Epithelial cell of esophagus (primary cell): ENCODE measurements at regions not wholly inside any gene's neighbourhood (a gene's known extent, or its start where the extent isn't known, plus 50 kb on each side); places are given as distances from the start of the nearest gene placed in this dataset.

Experiments used
- DNase-seq: peaks from one replicate; pipeline ENCODE4 v3.0.0; 2010; ENCODE audit warnings: low read depth
- H3K4me3 ChIP-seq: 2 replicates; pipeline ENCODE4 v1.5.1; 2011; ENCODE audit warnings: mild to moderate bottlenecking, low read length, control low read depth
- CTCF ChIP-seq: IDR thresholded peaks from 2 replicates; pipeline ENCODE4 v1.5.1; 2011; ENCODE audit warnings: low read depth, mild to moderate bottlenecking, low read length, control low read depth, inconsistent platforms; ENCODE audit not compliant: insufficient read depth; ENCODE audit errors: missing control alignments

- TF ChIP-seq CTCF, result no peak
- DNase-seq, result no peak
- H3K4me3 ChIP-seq, result no peak overlapping the region
Measured at GRCh38 chr20:22438346-22438745, 146.0 kb downstream of the FOXA2 start.

DNA sequence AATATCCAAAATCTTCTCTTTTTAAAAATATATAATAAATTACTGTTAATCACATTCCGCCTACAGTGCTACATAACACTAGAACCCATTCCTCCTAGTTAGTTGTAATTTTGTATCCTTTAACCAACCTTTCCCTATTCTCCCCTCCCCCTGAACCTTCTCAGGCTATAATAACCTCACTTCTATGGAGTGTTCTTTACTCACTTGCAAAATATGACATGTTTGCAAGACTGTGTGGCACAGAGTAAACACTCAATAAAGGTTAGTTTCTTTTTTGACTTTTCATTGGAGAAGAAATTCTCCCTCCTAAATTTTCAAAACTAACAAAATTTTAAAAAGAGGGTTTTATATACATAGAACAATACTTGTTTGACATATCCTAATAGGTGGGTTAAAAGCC lies 147.0 kb downstream of the FOXA2 start:
- TF ChIP-seq CTCF, result no peak
- no peak overlapping the region for H3K4me3 ChIP-seq
- DNase-seq, result no peak

DNA sequence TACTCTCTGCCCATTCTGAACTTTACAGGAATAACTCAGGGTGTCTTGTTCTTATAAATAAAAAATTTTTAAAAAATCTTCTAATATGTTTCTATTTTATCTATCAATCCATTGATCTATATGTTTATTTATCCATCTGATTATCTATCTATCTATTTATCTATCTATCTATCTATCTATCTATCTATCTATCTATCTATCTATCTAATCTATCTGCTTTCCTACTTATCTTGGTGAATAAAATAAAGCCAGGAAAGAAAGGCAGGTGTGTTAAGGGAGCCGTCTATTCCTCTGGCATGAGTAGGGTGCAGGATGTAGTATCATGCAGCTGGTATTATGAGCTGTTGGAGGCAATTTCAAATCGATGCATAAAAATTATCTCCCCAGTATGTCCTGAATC lies 153.0 kb downstream of the FOXA2 start:
- TF ChIP-seq CTCF, result no peak
- no peak overlapping the region for H3K4me3 ChIP-seq
- DNase-seq, result no peak

- H3K4me3 ChIP-seq, result no peak overlapping the region
- DNase-seq, result no peak
- no peak for TF ChIP-seq CTCF
Measured at GRCh38 chr20:22430746-22431168, 153.6 kb downstream of the FOXA2 start.

GRCh38 chr20:22430154-22430745 lies 154.1 kb downstream of the FOXA2 start:
- no peak overlapping the region for H3K4me3 ChIP-seq
- no peak for TF ChIP-seq CTCF
- DNase-seq, result peak; percentile 67

GRCh38 chr20:22429175-22430153 lies 154.9 kb downstream of the FOXA2 start:
- TF ChIP-seq CTCF, result no peak
- DNase-seq, result no peak
- no peak overlapping the region for H3K4me3 ChIP-seq
